NCI-H524 treated with DMSO at 0.1 percent for 48 hours (cell line): ENCODE measurements at regions not wholly inside any gene's neighbourhood (a gene's known extent, or its start where the extent isn't known, plus 50 kb on each side); places are given as distances from the start of the nearest gene placed in this dataset.

Experiments
- DNase-seq: peaks from one replicate; lab custom pipeline; 2025; lab: John Stamatoyannopoulos, UW

DNA sequence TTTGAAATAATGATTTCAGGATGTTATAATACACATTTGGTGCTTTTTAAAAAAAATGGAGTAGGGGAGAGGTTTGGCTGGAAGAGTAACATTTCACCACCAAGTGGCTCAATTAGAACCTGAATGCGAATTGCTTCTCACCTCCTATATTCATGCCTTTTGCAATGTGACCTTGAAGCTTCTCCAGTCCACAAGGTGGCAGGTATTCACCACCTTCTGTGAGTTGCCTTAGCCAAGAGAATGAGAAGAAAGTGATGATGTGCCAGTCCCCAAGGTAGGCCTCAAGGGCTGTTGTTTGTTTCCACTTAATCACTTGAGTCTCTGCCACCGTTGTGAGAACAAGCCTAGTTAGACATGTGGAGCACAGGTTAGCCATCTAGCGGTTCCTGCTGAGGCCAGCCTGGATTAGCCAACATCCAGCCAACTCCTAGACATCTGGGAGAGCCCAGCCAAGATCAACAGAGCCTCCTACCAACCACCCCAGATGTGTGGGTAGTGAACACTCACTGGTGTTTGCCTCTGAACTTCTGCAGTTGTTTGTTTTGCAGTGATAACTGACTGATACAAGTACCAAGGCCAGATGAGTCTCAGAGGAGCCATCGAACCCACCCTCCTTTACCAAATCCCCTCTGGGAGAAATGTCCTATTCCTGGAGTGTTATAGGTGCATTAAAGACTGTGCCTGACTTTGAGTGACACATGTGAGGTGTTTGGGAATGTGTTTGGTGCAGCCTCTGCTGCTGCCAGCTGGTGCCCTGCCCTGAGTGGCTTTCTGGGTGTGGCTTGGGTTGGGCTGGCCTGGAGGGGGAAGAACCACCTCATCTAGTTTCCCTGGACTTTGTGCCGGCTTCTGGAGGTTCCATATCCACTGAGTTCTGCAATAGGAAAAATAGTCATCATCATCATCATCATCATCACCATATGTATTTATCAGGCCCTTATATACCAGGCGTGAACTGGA is 132.5 kb upstream of the RFLNA start:
- DNase-seq, result no peak

DNA sequence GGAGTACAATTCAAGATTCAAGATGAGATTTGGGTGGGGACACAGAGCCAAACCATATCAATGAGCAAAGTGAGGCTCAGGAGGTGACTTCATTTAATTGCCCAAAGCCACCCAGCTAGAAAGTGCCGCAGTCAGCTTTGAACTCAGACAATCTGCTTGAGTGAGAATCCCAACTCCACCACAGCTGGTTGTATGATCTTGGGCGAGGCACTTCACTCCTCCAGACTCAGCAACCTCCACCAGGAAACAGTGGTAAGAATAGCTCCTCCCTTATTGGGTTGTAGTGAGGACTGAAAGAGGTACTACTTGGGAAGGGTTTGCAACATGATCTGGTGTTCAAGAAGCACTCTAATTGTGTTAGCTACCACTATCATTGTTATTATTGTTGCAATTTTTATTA is 129.2 kb upstream of the RFLNA start:
- DNase-seq, result no peak

DNA sequence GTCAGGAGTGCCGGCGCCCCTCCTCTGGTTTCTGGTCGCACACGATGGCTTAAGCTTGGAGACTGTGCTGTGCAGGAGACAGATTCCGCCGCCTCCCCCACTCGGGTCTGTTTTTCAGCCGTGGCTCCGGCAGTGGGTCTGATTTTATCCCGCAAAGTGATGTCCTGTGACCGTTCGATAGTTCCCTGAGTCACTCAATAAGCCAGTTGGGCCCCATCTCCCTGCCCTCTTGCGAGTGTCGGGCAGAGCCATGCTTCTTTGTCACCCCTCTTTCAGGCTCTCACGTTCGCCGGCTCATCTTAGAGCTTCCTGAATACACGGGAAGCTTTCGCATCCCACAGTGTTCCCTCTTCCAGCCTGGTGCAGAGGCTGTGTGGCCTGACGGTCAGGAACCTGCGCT is 127.8 kb upstream of the RFLNA start:
- no peak for DNase-seq

DNA sequence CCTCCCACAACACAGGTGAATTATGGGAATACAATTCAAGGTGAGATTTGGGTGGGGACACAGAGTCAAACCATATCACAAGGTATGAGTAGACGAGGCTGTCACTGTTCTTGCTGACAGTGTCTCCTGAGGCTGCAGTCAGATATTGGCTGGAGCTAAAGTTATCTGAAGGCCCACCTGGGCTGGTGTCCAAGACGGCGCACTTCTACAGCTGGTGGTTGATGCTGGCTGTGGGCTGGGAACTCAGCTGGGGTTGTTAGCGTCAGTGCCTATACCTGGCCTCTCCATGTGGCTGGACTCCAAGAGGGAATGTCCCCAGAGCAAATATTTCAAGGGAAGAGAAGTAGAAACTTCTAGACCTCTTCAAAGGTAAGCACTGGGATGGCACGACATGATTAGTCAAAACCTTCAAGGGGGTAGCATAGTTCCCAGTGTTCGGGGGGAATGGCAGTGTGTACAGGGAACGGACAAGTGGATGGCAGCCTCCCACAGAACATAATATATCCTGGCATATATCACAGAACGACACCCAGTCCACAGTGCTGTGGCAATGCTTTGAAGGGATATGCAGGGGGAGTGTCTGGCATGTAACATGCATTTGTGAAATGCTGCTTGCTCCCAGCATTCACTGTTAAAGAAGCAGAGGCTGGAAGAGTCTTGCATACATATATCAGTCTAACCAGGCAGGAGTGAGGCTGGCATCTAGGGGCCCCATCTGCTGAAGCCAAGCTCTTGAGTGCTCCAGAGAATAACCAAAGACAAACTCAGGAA is 126.7 kb upstream of the RFLNA start:
- no peak for DNase-seq

DNA sequence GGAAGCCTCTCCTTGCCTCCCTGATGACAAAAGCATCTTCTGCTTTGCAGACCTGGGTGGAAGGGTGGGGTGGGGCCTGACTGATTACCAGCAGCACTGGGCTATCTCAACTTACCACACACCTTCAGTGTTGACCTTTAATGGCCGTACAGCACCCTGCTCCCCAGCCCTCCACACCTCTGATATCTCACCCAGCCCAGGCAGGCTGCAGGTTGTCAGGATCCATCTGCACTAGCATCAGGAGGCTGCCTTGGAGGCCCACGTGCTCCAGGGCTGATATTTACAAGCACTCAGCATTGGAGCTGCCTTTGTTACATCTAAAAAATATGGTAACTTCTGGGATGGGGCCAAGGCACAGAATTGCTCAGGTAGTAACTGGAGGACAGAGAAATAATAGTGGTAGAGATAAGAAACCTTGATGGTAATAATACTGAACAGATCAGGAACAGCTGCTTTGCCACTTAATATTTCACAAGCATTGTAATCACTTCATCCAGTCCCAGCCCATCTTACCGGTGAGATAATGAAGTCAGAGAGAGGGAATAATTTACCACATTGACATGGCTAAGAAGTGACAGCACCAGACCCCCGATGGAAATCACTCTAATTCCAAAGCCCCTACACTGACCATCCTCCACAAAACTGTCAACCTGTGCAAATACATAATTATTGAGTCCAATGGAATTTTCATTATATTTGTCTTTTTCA is 125.2 kb upstream of the RFLNA start:
- DNase-seq, result peak; percentile 52

DNA sequence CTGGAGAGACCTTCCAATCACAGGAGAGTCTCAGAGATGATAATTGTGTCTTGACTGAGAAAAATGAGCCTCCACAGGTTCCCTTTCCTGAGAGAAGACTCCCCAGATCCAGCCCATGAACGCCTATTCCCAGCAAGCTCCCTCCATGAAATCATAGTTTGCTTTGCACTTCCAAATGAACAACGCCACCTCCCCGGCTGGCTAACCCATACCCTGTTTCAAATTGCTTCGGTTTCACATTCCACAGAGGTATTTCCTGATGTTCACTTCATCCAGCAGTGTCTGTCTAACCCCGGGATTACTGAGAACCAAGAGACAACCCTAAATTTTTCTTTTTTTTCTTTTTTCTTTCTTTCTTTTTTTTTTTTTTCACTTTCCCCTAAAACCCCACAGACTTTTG is 124.1 kb upstream of the RFLNA start:
- no peak for DNase-seq

DNA sequence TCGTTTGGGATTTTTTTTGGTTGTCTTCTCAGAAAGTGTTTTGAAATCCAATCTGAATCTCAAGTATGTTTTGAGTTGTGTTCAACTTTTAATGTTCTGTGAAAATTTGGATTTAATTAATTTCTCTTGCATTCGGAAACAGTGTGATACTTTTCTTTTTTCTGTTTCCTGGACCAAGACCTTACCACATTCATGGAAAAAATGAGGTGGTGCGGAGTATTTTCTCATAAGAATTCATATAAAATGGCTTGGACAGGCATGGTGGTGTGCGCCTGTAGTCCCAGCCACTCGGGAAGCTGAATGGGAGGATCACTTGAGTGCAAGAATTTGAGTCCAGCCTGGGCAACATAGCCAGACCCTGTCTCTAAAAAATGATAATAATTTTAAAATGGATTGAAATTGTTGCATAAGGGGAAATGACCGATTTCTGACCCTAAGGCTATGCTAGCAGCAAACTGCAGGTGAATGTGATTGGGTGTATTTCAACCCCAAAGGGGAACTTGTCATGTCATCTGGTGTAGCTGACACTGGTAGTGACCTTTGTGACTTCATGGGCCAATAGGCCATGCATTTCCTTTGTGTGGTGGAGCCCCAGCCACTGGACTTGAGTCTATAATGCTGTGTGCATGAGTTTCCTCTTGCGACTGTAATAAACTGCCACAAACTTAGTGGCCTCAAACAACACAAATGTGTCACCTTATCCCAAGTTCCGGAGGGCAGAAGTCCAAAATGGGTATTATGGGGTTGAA is 123.5 kb upstream of the RFLNA start:
- DNase-seq, result no peak

DNA sequence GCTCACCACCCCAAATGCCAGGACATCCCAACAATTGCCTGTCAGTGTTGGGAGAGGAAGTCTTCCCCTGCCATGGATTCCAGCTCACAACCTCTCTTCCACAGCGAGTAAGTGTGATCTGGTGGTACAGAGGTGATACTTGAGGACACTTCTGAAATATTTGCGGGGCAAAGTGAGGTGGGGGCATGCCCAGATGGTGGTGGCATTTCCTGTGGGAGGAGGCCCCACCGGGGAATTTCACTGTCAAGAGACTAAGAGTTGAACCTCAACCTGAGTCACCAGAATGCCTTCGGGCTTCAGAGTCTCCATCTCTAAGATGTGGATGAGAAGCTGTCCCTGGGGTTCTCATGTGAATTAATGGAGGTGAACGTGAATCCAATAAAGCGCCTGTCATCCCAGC is 122.3 kb upstream of the RFLNA start:
- DNase-seq, result no peak

DNA sequence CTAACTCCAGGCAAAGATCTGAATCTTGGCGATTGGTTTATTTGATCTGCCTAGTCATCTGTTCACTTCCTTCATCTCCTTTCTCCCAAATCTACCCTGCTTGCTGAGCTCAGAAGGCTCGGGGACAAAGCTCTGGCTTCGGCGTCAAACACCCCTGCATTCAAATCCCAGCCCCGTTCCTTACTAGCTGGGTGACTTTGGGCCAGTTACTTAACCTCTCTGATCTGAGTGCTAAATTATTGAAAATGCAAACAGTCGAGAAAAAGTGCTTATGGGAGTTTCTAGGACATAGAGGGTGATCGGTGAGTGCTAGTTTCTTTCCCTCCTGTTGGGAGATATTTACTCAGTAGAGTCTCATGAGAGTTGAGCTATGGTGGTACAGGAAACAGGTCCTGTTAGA is 121.2 kb upstream of the RFLNA start:
- DNase-seq, result no peak

DNA sequence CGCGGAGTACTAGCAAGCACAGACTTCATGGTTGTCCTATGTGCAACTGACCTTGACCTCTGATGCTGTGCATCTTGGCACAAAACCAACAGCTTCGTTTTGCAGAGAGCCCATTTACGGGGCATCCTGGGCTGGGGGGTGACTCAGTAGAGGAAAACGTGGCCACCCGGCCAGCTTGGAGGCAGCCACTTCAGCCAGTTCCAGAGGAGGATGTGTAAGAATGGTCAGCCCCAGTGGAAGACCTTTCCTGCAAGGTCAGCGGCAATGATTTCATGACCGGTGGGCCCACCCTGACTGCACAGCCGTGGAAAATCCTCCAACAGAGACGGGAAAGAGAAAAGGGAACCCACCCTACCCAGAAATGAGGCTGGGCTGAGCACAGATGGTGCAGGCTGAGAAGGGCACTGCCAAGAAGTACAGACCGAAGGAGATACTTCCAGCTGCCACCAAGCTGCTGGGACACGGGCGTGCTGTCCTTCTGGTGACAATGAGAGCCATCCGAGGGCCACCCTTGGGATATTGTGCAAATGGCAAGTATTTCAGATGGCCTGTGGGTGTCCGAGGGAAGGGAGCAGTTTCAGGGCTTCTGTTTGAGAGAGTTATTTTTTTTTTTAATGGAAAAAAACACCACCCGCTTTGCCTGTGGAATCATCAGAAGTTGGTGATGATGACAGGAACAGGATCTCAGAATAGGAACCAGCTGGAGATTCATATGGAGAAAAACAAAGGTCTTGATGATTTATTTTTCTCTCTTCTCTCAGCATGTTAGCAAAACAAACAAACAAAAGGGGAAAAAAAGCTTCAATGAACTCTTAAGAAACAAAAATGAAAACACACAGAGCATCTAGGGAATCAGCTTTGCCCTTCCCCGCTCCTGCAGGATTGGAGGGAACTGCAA is 120.2 kb upstream of the RFLNA start:
- no peak for DNase-seq

DNA sequence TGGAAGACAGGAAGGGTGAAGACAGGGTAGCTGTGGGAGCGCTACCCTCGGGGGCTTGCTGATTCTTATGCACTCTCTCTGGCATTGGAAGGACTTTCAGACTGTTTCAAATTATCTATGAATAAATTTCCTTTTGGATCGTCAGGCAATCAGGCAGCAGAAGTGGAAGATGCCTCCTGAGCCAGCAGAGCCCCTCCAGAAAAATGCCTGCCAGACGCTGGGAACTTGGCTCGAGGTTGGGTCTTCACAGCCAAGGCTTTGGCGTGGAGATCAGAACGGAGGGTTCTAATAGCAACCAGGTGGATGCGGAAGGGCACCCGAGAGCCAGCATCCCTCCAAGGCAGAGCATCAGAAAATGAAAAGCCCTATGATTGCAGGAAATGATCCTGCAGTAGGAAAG is 119.2 kb upstream of the RFLNA start:
- no peak for DNase-seq

DNA sequence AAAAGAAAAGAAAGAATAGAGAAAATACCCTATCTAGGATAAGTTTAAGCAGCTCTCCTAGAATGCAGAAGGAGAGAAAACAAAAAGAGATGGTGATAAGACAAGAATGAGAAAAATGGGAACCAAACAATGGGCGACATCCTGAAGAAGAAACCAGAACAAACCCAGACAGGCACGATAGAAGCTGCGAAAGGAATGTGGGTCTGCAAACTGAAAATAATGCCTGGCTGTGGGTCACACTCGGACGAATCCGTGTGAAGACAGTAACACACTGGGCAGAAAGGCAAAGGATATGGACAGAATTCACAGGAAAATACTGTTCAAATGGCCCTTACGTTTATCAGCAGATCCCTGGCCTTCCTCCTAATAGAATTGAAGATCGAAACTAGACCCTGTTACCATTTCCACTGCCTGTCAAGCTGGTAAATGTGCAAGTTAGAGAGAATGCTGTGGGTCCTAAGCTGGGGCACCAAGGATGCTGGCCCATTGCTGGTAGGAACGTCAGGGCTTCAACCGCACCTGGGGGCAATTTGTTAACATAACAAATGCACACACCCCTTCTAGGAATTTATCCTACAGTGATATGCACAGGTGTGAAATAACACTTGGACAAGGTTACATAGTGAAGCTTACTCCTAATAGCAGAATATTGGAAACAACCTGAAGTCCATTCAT is 117.5 kb upstream of the RFLNA start:
- DNase-seq, result no peak

DNA sequence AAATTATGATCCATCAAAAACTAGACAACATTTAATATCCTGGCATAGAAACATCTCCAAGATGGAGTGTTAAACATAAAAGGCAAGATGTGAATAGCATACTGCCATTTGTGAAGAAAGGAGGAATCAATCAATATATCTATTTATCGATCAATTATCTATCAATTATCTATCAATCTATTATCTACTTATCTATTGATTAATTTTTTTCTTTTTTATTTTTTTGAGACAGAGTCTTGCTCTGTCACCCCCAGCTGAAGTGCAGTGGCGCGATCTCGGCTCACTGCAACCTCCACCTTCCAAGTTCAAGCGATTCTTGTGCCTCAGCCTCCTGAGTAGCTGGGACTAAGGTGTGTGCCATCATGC is 117.0 kb upstream of the RFLNA start:
- no peak for DNase-seq

DNA sequence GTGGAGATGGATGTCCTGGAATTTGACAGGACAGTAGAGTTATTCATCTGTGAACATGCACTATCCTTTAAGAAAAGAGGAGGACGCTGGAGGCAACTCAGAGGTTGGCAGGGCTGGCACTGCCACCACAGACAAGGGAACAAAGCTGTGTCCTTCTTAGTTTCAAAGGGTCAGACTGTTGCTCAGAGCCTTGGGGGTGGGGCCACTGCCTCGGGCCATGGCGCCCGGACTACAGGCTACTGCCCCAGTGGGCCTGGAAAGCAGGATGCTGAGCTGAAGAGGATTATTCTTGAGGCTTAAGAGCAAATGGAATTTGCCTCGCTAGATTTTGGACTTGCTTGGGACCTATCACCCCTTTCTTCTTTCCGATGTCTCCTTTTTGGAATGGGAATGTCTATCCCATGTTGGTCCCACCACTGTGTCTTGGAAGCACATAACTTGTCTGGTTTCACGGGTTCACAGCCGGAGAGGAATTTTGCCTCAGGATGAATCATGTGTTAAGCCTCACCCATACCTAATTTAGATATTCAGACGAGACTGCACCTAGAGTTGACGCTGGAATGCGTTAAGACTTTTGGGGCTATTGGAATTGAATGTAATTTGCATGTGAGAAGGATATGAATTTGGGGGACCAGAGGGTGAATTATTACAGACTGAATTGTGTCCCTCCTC is 114.8 kb upstream of the RFLNA start:
- no peak for DNase-seq

DNA sequence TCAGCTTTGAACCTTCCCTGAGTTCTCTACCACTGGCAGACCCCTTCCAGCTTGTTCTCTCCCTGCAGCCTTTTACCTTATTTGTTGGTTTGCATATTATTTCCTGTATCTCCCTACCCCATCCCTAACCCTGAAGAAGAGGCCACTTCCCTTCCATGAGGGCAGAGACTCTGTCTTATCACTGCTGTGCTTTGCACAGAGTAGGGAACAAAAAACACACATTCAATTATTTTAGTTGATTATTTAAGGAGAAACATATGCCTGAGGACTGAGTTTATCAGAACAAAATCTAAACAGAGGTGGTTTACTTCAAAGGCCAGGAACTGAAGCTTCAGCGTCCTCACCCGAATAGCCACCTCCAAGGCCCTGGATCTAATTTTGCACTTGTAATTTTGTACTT is 111.7 kb upstream of the RFLNA start:
- DNase-seq, result no peak

DNA sequence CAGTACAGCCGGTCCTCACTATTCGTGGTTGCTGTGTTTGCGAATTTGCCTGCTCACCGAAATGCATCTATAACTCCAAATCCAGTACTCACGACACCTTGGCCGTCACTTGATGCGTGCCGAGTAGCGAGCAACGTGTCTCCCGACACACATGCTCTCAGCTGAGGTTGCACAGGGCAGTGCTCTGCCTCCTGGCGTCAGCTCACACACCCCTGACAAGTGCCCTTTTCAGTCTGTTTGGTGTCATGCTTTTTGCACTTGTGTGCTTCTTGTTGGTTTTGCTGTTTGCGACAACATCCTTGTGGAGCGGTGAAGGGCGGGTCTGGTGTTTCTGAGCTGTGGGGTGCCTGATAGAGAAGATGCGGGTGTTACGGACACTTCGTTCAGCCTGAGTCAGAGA is 110.4 kb upstream of the RFLNA start:
- no peak for DNase-seq

DNA sequence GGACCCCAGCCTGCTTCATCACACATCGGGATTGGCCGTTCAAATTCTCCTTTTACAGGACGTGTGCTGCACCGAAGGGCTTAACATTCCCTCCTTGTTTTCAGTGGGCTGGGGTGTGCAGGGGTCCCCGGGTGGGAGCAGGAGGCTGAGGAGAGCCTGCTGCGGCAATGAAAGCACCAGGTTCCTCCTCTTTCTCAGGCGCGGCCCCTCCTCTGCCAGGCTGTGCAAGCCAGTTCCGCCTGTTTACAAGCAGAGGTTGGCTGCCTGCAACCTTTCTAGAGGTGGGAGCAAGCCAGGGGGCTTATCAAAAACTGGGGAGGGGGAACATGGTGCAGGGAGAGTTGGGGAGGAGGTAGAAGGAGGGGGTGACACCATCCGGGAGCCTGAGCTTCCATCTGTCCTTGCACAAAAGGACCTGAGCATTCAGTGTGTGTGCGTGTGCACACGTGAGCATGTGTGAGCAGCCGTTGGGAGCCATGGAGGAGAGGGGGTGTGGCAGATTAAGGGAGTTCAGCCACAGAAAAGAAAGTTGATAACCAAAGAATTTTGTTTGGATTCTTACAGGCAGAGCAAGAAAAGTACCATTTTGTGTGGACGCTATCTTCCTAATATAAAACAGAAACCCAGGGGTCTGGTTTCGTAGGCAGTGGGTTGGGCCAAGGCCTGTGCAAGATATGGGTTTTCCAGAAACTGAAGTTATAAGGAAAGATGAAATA is 108.8 kb upstream of the RFLNA start:
- DNase-seq, result no peak

DNA sequence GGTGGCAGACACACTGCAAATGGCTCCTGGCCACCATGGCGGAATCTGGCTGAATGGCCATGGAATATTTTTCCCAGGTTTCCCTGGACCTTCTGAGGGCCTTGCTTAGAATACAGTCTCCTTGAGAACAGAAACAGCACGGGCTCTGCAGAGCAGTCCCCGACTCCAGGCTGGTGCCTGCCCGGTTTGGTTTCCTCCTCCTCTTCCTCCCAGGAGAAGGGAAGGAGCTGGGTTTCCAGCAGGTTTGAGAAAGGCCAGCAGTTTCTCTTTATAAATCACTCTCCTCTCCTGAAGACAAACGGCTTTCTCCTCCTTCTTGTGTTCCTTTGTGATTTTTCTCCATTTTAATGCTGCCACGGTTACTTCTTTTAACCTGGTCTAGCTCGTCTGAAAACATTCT is 106.8 kb upstream of the RFLNA start:
- no peak for DNase-seq
